HEK293T (cell line): ENCODE measurements at regions not wholly inside any gene's neighbourhood (a gene's known extent, or its start where the extent isn't known, plus 50 kb on each side); places are given as distances from the start of the nearest gene placed in this dataset.

Source experiments
- CTCF ChIA-PET: fragments of 350-600 bp; formaldehyde crosslinking; extraction: SDS; loops from one replicate; lab custom pipeline; 2021; ENCODE audit warnings: antibody characterized with exemption, inconsistent platforms; lab: Yijun Ruan, JAX
- POLR2A ChIA-PET: fragments of 350-600 bp; formaldehyde crosslinking; extraction: SDS; loops from one replicate; lab custom pipeline; 2020; ENCODE audit warnings: antibody characterized with exemption, inconsistent platforms; lab: Yijun Ruan, JAX
- DNase-seq: peaks from one replicate; pipeline ENCODE4 v3.0.0; 2012; ENCODE audit warnings: mixed read lengths; ENCODE audit errors: extremely low spot score
- ARNT ChIP-seq: fragments of 450-650 bp; IDR thresholded peaks from 2 replicates; pipeline ENCODE4 v1.6.1; 2017; ENCODE audit warnings: mild to moderate bottlenecking
- BHLHE40 ChIP-seq: fragments of 450-650 bp; IDR thresholded peaks from 2 replicates; pipeline ENCODE4 v1.6.1; 2016; ENCODE audit warnings: mild to moderate bottlenecking, moderate library complexity, borderline replicate concordance
- CTBP1 ChIP-seq: fragments of 450-650 bp; IDR thresholded peaks from 2 replicates; pipeline ENCODE4 v1.6.1; 2016; ENCODE audit warnings: borderline replicate concordance
- ELF4 ChIP-seq: fragments of 450-650 bp; IDR thresholded peaks from 2 replicates; pipeline ENCODE4 v1.6.1; 2017; ENCODE audit warnings: antibody characterized with exemption
- FOXA1 ChIP-seq: fragments of 450-650 bp; IDR thresholded peaks from 2 replicates; pipeline ENCODE4 v1.6.1; 2016; ENCODE audit warnings: mild to moderate bottlenecking
- FOXK2 ChIP-seq: fragments of 450-650 bp; IDR thresholded peaks from 2 replicates; pipeline ENCODE4 v1.6.1; 2016; ENCODE audit warnings: mild to moderate bottlenecking
- FOXM1 ChIP-seq: fragments of 450-650 bp; IDR thresholded peaks from 2 replicates; pipeline ENCODE4 v1.6.1; 2017; ENCODE audit warnings: mild to moderate bottlenecking, borderline replicate concordance
- HDGF ChIP-seq: fragments of 450-650 bp; IDR thresholded peaks from 2 replicates; pipeline ENCODE4 v1.6.1; 2017; ENCODE audit warnings: antibody characterized with exemption, borderline replicate concordance
- L3MBTL2 ChIP-seq: fragments of 450-650 bp; conservative IDR thresholded peaks from 2 replicates; pipeline ENCODE4 v1.6.1; 2016; ENCODE audit warnings: mild to moderate bottlenecking
- LEF1 ChIP-seq: fragments of 450-650 bp; IDR thresholded peaks from 2 replicates; pipeline ENCODE4 v1.6.1; 2017; ENCODE audit warnings: mild to moderate bottlenecking, borderline replicate concordance
- NFRKB ChIP-seq: fragments of 450-650 bp; IDR thresholded peaks from 2 replicates; pipeline ENCODE4 v1.6.1; 2016; ENCODE audit warnings: mild to moderate bottlenecking, moderate library complexity
- SP1 ChIP-seq: fragments of 450-650 bp; IDR thresholded peaks from 2 replicates; pipeline ENCODE4 v1.6.1; 2017
- SUZ12 ChIP-seq: fragments of 450-650 bp; IDR thresholded peaks from 2 replicates; pipeline ENCODE4 v1.6.1; 2016; ENCODE audit warnings: mild to moderate bottlenecking
- TARDBP ChIP-seq: fragments of 450-650 bp; IDR thresholded peaks from 2 replicates; pipeline ENCODE4 v1.6.1; 2016
- ZNF384 ChIP-seq: fragments of 450-650 bp; IDR thresholded peaks from 2 replicates; pipeline ENCODE4 v1.6.1; 2016
- TF ChIP-seq, protein P1 (sequence below): fragments of 450-650 bp; IDR thresholded peaks from 2 replicates; pipeline ENCODE4 v1.6.1; 2016

DNA sequence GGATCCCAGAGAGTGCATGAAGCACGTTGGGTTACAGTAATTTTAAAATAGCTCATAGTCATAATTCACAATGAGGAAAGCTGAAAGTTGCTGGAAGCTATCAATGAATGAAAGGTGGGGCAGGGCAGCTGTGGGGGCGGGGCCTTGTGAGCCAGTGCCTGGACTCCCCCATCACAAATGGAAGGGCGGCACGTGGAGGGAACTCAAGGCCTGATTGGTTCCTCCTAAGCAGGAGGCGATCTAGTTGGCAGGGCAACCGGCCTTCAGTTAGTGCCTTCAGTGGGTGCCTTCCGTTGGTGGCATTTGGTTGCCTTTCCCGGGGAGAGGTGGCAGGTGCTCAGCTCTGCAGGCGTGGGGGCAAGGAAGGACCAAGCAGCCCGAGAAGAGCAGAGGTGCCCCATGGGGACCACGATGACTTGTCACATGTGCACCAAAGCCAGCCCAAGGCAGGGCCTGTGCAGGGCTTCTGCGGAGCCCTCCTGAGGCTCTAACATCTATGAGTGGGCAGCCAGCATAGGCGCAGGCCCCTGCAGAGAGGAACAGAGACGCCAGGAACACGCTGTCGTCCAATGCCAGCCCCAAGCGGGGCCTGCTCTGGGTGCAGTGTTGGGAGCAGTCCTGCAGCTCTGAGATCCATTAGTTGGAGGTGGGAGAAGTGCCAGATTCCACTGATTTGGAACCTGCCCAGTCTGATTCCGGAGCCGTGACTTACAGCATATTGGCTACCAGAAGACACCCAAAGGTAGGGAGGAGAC lies 59.8 kb upstream of the PDSS1 start:
- no peak for DNase-seq
- CTCF ChIA-PET: no interaction called here
- POLR2A ChIA-PET: no interaction called here
- no peak for TF ChIP-seq HDGF
- no peak for TF ChIP-seq FOXM1
- TF ChIP-seq, protein P1, sequence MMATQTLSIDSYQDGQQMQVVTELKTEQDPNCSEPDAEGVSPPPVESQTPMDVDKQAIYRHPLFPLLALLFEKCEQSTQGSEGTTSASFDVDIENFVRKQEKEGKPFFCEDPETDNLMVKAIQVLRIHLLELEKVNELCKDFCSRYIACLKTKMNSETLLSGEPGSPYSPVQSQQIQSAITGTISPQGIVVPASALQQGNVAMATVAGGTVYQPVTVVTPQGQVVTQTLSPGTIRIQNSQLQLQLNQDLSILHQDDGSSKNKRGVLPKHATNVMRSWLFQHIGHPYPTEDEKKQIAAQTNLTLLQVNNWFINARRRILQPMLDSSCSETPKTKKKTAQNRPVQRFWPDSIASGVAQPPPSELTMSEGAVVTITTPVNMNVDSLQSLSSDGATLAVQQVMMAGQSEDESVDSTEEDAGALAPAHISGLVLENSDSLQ: no peak
- TF ChIP-seq ARNT: no peak
- no peak for TF ChIP-seq ZNF384
- no peak for TF ChIP-seq LEF1
- no peak for TF ChIP-seq SP1
- TF ChIP-seq FOXA1: no peak
- no peak for TF ChIP-seq BHLHE40
- TF ChIP-seq ELF4: no peak
- TF ChIP-seq TARDBP: no peak
- no peak for TF ChIP-seq CTBP1
- no peak for TF ChIP-seq FOXK2
- TF ChIP-seq L3MBTL2: no peak
- no peak for TF ChIP-seq SUZ12

DNA sequence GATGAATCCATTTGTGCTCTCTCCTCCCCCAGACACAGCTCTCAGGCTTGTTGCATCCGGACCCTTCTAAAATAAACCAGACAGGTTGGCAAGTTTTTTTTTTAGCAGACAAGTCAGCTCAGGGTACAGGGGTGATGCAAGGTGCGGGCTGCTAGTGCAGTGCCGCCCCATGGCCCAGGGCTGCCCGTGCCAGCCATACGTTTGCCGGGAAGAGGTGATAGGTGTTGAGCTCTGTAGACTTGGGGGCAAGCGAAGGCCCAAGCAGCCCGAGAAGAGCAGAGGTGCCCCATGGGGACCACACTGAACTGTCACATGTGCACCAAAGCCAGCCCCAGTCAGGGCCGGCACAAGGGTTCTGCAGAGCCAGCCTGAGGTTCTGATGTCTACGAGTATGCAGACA lies 57.1 kb upstream of the PDSS1 start:
- ChIA-PET CTCF (interaction anchor here (0.6 kb wide), 1 partner anchor 46 kb away, joined by 3 read pairs; no protein-coding TSS in a partner anchor), POLR2A (no interaction called here)
- no peak for DNase-seq
- TF ChIP-seq FOXM1 (no peak), L3MBTL2 (no peak), HDGF (no peak), ZNF384 (no peak), TARDBP (no peak), SP1 (no peak), SUZ12 (no peak), ELF4 (no peak), CTBP1 (no peak)

DNA sequence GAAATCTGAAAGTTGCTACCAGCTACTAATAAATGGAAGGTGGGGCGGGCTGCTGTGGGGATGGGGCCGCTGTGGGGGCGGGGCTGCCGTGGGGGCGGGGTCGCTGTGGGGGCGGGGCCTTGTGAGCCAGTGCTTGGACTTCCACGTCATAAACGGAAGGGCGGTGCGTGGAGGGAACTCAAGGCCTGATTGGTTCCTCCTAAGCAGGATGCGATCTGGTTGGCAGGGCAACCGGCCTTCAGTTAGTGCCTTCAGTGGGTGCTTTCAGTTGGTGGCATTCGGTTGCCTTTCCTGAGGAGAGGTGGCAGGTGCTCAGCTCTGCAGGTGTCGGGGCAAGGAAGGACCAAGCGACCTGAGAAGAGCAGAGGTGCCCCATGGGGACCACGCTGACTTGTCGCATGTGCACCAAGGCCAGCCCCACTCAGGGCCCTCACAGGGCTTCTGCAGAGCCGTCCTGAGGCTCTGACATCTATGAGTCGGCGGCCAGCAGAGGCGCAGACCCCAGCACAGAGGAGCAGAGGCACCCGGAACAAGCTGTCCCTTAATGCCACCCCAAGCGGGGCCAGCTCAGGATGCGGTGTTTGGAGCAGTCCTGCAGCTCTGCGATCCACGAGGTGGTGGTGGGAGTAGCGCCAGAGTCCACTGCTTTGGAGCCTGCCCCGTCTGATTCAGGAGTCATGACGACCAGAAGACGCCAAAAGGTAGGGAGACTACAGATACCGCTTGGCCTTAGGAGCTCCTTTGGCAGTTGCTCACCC lies 54.4 kb upstream of the PDSS1 start:
- no peak for TF ChIP-seq SUZ12
- TF ChIP-seq TARDBP: no peak
- TF ChIP-seq FOXM1: no peak
- TF ChIP-seq NFRKB: no peak
- no peak for TF ChIP-seq FOXK2
- TF ChIP-seq CTBP1: no peak
- TF ChIP-seq BHLHE40: no peak
- no peak for TF ChIP-seq ZNF384
- TF ChIP-seq HDGF: no peak
- no peak for TF ChIP-seq SP1
- no peak for TF ChIP-seq ELF4
- TF ChIP-seq, protein P1: no peak
- no peak for TF ChIP-seq L3MBTL2
- ChIA-PET CTCF (no interaction called here), POLR2A (no interaction called here)
- DNase-seq: no peak

DNA sequence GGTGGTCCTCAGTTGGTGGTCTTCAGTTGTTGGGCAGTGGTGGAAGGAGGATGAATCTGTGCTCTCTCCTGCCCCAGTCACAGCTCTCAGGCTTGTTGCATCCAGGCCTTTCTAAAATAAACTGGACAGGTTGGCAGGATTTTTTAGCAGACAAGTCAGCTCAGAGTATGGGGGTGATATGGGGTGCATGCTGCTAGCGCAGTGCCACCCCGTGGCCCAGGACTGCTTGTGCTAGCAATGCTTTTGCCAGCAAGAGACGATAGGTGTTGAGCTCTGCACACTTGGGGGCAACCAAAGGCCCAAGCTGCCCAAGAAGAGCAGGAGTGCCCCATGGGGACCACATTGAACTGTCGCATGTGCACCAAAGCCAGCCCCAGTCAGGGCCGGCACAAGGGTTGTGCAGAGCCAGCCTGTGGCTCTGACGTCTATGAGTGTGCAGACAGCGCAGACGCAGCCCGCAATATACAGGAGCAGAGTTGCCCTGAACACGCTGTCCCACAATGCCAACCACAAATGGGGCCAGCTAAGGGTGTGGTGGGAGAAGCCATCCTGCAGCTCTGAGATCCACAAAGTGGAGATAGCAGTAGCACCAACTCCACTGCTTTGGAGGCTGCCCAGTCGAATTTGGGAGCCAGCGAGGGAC lies 49.8 kb upstream of the PDSS1 start:
- no peak for DNase-seq
- no peak for TF ChIP-seq NFRKB
- no peak for TF ChIP-seq CTBP1
- TF ChIP-seq SP1: no peak
- no peak for TF ChIP-seq HDGF
- no peak for TF ChIP-seq FOXA1
- TF ChIP-seq TARDBP: no peak
- TF ChIP-seq ELF4: no peak
- TF ChIP-seq, protein P1: no peak
- no peak for TF ChIP-seq ARNT
- no peak for TF ChIP-seq L3MBTL2
- TF ChIP-seq FOXM1: no peak
- TF ChIP-seq ZNF384: no peak
- TF ChIP-seq SUZ12: no peak
- no peak for TF ChIP-seq FOXK2
- no peak for TF ChIP-seq LEF1
- ChIA-PET CTCF (no interaction called here), POLR2A (no interaction called here)
